ENCODE measurements at regions not wholly inside any gene's neighbourhood (a gene's known extent, or its start where the extent isn't known, plus 50 kb on each side); places are given as distances from the start of the nearest gene placed in this dataset.

DNA sequence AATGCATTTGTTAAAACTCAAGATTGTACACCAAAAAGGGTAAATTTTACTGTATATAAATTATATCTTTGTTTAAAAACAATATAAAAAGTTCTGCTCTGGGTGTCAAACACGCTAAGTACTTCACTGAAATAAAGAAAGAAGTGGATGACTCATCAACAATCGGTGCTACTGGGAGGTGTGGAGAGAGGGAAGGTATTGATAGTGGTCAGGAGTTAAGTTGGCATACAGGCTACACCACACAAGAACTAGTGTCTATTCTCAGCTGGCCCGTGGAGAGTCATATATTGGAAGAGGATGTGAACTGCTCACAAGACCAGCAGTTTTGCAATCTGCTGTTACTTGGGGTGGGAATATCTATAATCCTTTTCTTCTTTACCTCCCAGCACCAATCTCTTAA is 145.7 kb upstream of the TRPC7 start:
- no peaks in the 10 kb centered on the region for H3K36me3 Mint-ChIP-seq
- peaks cover 9% of the 10 kb centered on the region for H3K9me3 Mint-ChIP-seq
- H3K4me3 Mint-ChIP-seq: no peak overlapping the region
- ATAC-seq: no peak
- no peaks in the 10 kb centered on the region for H3K4me1 Mint-ChIP-seq
- no peak overlapping the region for H3K27ac Mint-ChIP-seq
- no peak for DNase-seq (ENCODE audit: low spot score in 2 of 2)

DNA sequence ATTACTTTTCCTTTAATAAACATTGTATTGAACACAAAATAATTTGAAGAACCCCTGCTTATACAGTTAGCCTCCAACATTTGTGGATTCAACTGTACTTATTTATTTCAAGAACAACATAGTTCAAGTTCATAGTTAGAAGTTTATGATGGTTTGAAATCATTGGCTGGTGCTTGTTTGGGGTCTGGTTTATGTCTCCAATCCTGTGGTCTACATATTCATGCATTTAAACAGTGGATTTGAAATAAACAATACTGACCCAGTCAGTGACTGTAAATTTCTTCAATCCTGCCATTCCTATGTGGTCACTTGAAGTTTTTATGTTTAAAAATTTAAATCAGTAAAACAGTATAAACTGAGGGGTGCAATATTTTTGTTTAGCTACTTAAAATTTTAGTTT is 145.1 kb upstream of the TRPC7 start:
- H3K27ac Mint-ChIP-seq: no peak overlapping the region
- DNase-seq (ENCODE audit: low spot score in 2 of 2): no peak
- H3K36me3 Mint-ChIP-seq: no peaks in the 10 kb centered on the region
- no peak overlapping the region for H3K4me3 Mint-ChIP-seq
- ATAC-seq: no peak
- no peaks in the 10 kb centered on the region for H3K4me1 Mint-ChIP-seq
- peaks cover 7% of the 10 kb centered on the region for H3K9me3 Mint-ChIP-seq

DNA sequence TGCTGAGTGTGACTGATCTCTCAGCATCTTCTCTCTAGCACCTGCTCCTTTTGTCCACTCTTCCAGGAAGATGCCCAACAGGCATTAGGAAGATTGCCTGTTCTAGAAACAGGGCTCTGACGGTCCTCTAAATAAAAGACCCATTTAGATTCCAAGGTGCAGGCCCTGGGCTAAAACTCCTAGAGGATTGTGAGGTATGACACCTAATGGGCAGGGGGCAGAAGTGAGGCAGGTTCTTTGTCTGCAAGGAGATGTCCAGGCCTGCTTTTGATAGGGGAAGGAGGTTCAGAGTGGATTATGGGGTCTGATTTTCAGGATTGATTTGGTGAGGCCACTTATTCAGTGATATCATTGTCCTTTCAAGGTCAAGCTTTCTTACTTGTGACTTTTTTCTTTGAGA is 140.8 kb upstream of the TRPC7 start:
- H3K36me3 Mint-ChIP-seq: no peaks in the 10 kb centered on the region
- no peak overlapping the region for H3K4me3 Mint-ChIP-seq
- H3K9me3 Mint-ChIP-seq: peaks cover 9% of the 10 kb centered on the region
- DNase-seq (ENCODE audit: low spot score in 2 of 2): no peak
- no peak for ATAC-seq
- H3K27ac Mint-ChIP-seq: no peak overlapping the region
- no peaks in the 10 kb centered on the region for H3K4me1 Mint-ChIP-seq

DNA sequence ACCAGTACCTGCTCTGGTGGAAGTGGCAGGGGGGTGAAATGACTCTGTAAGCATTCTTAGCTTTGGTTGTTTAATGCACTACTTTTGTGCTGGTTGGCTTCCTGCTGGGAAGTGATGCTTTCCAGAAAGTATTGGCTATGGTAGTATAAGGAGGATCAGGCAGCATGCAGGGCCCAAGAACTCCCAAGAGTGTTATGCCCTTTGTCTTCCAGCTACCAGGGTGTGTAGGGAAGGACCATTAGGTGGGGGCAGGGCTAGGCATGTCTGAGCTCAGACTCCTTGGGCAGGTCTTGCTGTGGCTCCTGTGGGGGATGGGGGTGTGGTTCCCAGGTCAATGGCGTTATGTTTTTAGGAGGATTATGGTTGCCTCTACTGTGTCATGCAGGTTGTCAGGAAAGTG is 135.8 kb upstream of the TRPC7 start:
- ATAC-seq: no peak
- DNase-seq (ENCODE audit: low spot score in 2 of 2): no peak
- H3K9me3 Mint-ChIP-seq: peaks cover 10% of the 10 kb centered on the region
- no peak overlapping the region for H3K4me3 Mint-ChIP-seq
- no peak overlapping the region for H3K27ac Mint-ChIP-seq
- no peaks in the 10 kb centered on the region for H3K4me1 Mint-ChIP-seq
- no peaks in the 10 kb centered on the region for H3K36me3 Mint-ChIP-seq

DNA sequence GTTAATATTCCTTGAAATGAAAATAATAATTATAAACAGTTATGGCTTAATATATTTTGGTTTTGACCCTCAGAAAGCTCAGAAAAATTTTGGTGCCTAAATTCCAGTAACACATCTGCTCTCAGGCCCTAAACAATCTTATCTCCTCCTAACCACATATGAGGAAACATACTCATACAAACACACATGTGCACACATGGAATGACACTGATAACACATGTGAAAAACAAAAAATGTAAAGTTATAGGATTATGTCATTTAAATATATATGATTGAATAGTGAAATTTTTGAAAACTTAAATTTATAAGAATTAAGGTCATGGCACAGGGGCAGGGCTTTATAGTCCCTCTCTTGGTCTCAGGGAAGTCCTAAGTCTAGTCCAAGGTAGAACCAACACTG is 127.2 kb upstream of the TRPC7 start:
- H3K9me3 Mint-ChIP-seq: peaks cover 12% of the 10 kb centered on the region
- no peak overlapping the region for H3K27ac Mint-ChIP-seq
- H3K4me3 Mint-ChIP-seq: no peak overlapping the region
- no peaks in the 10 kb centered on the region for H3K4me1 Mint-ChIP-seq
- ATAC-seq (no peak), DNase-seq (ENCODE audit: low spot score in 2 of 2) (no peak)
- H3K36me3 Mint-ChIP-seq: no peaks in the 10 kb centered on the region

DNA sequence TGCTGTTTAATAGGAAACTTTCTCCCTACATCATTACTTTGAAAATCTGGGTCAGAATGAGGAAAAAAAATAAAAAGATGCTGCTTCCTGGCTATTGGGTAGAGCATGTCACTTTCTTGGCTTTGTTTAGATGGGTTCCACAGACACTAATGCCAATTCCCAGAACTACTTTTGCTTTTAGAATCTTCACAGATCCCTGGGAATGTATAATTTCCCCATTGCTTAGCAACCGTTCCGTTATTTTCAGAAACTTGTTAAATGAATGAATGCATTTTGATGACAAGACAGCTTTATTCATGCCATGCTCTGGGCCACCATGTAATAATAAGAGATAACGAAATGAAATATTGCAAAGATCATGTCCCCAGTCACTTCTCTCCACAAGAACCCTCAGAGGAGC is 126.5 kb upstream of the TRPC7 start:
- Mint-ChIP-seq H3K36me3 (no peaks in the 10 kb centered on the region), H3K27ac (no peak overlapping the region), H3K4me1 (no peaks in the 10 kb centered on the region), H3K4me3 (no peak overlapping the region), H3K9me3 (peaks cover 8% of the 10 kb centered on the region)
- DNase-seq (ENCODE audit: low spot score in 2 of 2) (no peak), ATAC-seq (no peak)

DNA sequence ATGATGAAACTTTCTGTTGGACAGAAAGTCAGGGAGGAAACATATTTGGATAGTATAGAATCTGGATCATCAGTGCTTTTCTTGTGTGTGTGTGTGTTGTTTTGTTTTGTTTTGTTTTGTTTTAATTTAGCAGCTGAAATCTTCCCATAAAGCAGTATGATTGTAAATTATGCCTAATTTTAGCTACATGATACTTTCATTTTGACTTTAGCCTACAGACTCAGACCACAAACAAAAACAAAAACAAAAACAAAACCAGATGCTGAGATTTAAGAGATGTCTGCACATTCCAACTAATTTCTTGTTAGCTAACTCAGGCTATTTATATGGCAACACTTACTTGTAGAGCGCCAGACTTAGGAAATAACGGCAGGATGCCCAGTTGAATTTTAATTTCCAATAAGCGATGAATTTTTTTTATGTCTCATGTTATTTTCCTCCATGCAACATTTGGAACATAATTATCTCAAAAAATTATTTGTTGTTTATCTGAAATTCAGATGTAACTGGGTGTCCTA is 119.5 kb upstream of the TRPC7 start:
- no peak for DNase-seq (ENCODE audit: low spot score in 2 of 2)
- H3K36me3 Mint-ChIP-seq: no peaks in the 10 kb centered on the region
- H3K4me3 Mint-ChIP-seq: no peak overlapping the region
- ATAC-seq: no peak
- H3K27ac Mint-ChIP-seq: no peak overlapping the region
- H3K4me1 Mint-ChIP-seq: no peaks in the 10 kb centered on the region
- peaks cover 6% of the 10 kb centered on the region for H3K9me3 Mint-ChIP-seq

DNA sequence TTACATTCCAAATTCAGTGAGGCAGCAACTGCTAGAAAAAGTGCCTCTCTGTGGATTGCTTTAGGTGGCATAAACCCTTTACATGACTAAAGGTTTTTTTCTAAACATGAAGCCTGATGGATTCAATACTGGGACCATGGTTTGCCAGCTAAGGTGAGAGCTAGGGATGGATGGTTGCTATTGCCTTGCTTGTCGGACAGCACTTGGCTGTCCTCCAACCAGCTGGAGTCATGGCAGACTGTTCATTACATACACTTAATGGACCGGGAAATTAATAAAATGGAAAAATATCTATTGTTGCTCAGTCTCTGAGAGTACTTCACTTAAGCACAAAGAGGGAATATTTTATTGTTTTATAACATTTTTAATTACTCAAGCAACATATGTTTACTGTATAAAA is 116.9 kb upstream of the TRPC7 start:
- Mint-ChIP-seq H3K4me1 (no peaks in the 10 kb centered on the region), H3K9me3 (peaks cover 4% of the 10 kb centered on the region), H3K27ac (no peak overlapping the region), H3K4me3 (no peak overlapping the region), H3K36me3 (no peaks in the 10 kb centered on the region)
- ATAC-seq (no peak), DNase-seq (ENCODE audit: low spot score in 2 of 2) (no peak)

DNA sequence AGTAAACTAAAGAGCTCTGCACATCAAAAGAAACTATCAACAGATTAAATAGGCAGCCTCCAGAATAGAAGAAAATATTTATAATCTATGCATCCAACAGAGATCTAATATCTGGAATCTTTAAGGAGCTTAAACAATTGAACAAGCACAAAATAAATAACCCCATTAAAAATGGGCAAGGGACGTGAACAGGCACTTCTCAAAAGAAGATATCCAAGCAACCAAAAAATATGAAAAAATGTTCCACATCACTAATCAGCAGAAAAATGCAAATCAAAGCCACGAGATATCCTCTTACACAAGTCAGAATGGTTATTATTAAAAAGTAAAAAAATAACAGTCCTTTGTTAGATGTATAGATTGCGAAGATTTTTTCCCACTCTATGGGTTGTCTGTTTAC is 109.1 kb upstream of the TRPC7 start:
- Mint-ChIP-seq H3K4me3 (no peak overlapping the region), H3K4me1 (no peaks in the 10 kb centered on the region), H3K36me3 (no peaks in the 10 kb centered on the region), H3K9me3 (peaks cover 6% of the 10 kb centered on the region), H3K27ac (no peak overlapping the region)
- DNase-seq (ENCODE audit: low spot score in 2 of 2) (no peak), ATAC-seq (no peak)

DNA sequence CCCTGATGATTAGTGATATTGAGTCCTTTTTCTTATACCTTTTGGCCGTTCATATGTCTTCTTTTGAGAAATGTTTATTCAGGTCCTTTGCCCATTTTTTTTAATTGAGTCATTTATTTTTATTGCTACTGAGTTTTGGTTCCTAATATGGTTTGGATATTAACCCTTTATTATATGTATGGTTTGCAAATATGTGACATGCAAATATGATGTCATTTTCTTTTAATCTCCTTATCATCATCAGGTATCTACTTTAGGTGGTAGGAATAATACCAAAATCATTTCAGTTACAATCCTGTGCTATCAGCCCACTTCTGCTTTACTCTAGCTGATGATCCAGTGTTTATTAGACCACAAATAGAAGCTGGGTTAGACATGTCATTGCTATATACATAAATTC is 102.3 kb upstream of the TRPC7 start:
- H3K4me3 Mint-ChIP-seq: no peak overlapping the region
- peaks cover 3% of the 10 kb centered on the region for H3K9me3 Mint-ChIP-seq
- ATAC-seq: no peak
- no peak for DNase-seq (ENCODE audit: low spot score in 2 of 2)
- H3K4me1 Mint-ChIP-seq: no peaks in the 10 kb centered on the region
- no peak overlapping the region for H3K27ac Mint-ChIP-seq
- no peaks in the 10 kb centered on the region for H3K36me3 Mint-ChIP-seq

DNA sequence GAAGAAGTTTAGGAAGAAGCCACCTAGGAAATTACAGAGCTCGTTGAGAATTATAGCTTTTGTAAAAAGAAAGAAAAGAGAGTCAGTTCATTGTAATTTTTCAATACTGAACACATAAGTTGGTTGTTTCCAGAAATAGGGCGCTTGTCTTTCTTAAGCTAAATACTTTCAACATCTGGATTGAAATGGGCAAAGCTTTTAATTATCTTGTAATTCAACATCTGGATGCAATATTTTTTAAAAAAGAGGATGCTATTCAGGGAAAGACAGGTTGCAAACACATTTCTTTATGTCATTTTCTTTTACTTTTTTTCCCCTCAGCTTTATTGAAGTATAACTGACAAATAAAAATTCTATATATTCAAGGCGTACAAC is 100.7 kb upstream of the TRPC7 start:
- Mint-ChIP-seq H3K4me3 (no peak overlapping the region), H3K4me1 (no peaks in the 10 kb centered on the region), H3K36me3 (no peaks in the 10 kb centered on the region), H3K9me3 (no peaks in the 10 kb centered on the region), H3K27ac (no peak overlapping the region)
- DNase-seq (ENCODE audit: low spot score in 2 of 2) (no peak), ATAC-seq (no peak)

DNA sequence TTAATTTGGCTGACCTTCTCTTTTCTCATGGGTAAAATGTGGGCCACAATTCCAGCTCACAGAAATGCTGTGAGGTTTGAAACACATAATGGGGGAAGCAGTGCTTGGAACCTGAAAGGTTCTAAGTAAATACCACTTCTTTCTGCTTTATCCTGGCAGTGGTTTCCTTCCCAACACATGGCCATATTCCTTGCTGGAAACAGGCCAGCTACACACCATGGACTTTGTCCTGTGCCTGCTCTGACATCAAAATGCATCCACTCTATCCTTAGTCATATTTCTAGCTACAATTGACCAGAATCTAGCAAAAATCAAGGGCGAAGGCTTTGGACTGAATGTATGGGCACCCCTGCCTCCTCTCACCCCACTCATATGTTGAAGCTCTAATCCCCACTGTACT is 93.1 kb upstream of the TRPC7 start:
- Mint-ChIP-seq H3K27ac (no peak overlapping the region), H3K4me3 (no peak overlapping the region), H3K9me3 (peaks cover 5% of the 10 kb centered on the region), H3K4me1 (no peaks in the 10 kb centered on the region), H3K36me3 (no peaks in the 10 kb centered on the region)
- DNase-seq (ENCODE audit: low spot score in 2 of 2) (no peak), ATAC-seq (no peak)

DNA sequence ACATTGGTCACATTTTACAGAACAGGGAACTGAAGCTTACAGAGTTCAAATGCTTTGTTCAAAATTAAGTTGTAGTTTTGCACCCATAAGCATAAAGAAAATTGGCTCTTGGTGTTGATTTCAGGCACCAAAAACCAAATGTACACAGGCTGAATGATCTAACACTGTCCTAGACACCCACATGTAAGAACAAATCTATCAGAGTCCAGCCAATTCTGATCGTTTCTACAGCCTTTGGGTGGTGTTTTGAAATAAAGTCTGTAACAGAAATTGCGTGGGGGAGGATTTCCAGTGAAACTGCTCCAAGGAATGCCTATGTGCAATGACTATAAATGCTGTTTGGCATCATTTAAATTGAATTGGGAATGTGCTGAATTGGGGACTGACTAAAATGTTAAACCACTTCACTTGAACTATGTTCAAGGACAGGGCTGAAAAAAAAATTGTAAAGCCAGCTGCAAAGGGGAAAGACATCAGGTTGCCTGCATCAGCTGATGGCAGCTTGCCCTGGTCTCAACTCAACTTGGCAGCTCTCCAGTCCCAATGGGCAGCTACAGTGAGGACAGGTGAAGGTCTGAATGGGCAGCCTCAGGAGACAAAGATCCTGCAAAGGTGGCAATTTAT is 92.2 kb upstream of the TRPC7 start:
- Mint-ChIP-seq H3K4me1 (no peaks in the 10 kb centered on the region), H3K9me3 (peaks cover 5% of the 10 kb centered on the region), H3K4me3 (no peak overlapping the region), H3K27ac (no peak overlapping the region), H3K36me3 (no peaks in the 10 kb centered on the region)
- ATAC-seq (no peak), DNase-seq (ENCODE audit: low spot score in 2 of 2) (no peak)

DNA sequence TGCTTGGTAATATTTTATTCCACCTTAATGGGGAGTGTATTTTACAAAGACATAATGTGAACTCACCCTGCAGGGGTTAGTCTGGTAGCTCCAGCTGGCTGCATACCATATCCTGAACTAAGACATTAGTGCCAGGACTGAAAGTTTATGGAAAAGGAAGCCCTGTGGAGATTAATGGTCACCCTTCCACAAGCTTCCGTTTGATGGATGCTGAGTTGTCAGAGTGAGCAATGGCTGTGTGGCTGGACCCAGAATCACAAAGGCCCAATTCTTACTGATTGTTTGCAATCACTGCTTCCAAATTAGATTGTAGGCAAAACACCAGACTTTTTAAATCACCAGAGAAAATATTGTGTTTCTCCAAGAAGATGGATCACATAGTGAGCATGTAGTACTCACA is 90.1 kb upstream of the TRPC7 start:
- ATAC-seq: no peak
- peaks cover 3% of the 10 kb centered on the region for H3K9me3 Mint-ChIP-seq
- DNase-seq (ENCODE audit: low spot score in 2 of 2): no peak
- no peak overlapping the region for H3K27ac Mint-ChIP-seq
- H3K4me3 Mint-ChIP-seq: no peak overlapping the region
- no peaks in the 10 kb centered on the region for H3K36me3 Mint-ChIP-seq
- no peaks in the 10 kb centered on the region for H3K4me1 Mint-ChIP-seq

DNA sequence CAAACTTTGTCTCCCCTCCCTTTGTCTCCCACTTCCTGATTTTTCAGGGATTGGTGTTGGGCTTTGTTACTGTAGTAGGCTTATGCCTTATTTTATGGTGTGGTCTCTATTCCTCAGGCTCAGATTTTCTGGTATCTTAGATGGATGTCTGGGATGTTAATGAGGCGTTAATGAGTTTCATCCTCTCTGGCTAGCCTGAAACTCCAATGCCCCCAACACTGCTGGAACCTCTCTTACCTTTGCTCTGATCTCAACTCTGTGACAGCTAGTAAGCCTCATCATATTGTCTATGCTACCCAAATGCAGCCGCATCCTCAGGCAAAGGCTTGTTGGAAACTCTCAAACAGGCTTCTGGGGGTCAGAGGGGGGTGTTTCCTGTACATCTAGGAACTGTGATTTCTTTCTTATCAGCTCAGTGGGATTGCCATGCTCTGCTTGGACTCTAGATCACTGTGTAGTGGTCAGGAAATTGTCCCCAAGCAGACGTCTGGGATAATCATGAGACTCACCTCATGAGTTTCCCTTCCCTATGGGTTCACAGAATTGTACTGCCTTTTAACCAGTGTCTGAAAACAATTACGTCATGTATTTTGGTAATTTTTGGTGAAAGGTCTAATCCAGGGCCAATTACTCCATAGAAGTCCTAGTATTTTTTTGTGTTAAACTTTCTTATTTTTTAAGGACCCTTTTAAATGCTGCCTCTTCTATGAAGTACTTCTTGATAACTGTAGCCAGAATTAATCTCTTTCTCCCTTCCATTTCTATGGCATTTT is 88.8 kb upstream of the TRPC7 start:
- Mint-ChIP-seq H3K4me3 (no peak overlapping the region), H3K36me3 (no peaks in the 10 kb centered on the region), H3K4me1 (peaks cover 1% of the 10 kb centered on the region), H3K27ac (no peak overlapping the region), H3K9me3 (peaks cover 1% of the 10 kb centered on the region)
- ATAC-seq: no peak
- DNase-seq (ENCODE audit: low spot score in 2 of 2): no peak

DNA sequence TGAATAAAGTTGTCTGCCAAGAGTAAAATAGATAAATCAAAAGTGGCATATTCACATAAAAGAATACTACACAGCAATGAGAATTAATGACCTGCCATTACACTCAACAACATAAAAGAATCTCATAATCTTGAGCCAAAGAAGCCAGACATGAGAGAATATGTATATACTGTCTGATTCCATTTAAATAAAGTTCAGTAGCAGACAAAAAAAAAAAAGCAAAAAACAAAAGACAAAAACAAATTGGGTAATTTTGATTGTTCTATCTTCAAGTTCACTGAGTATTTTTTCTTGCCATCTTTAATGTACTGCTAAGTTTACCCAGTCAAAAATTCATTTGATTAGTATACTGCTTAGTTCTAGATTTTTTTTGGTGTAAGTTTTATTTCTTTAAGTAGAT is 87.9 kb upstream of the TRPC7 start:
- DNase-seq (ENCODE audit: low spot score in 2 of 2) (no peak), ATAC-seq (no peak)
- peaks cover 5% of the 10 kb centered on the region for H3K9me3 Mint-ChIP-seq
- no peak overlapping the region for H3K27ac Mint-ChIP-seq
- H3K4me1 Mint-ChIP-seq: peaks cover 7% of the 10 kb centered on the region
- H3K4me3 Mint-ChIP-seq: no peak overlapping the region
- H3K36me3 Mint-ChIP-seq: no peaks in the 10 kb centered on the region

All from stimulated activated effector memory CD8-positive, alpha-beta T cell treated with anti-CD3 and anti-CD28 coated beads, Interleukin-12 subunit alpha, Interleukin-12 subunit beta, amount 100 ng/mL, for 72 hours (primary cell).